ENCODE measurements at regions not wholly inside any gene's neighbourhood (a gene's known extent, or its start where the extent isn't known, plus 50 kb on each side); places are given as distances from the start of the nearest gene placed in this dataset.

GRCh38 chr12:61808856-61809255 lies 451.3 kb upstream of the USP15 start:
- H3K36me3 ChIP-seq (ENCODE audit: control insufficient read depth in 2 of 2, insufficient read depth in 2 of 2, low read length in 1 of 2) = no peaks in the 10 kb centered on the region
- no peak overlapping the region for H3K4me3 ChIP-seq (ENCODE audit: low read depth in 1 of 2, low read length in 2 of 2)
- 82 to 85% methylated on average over 4 of the region's 4 CpGs for whole genome bisulfite sequencing, 2 donors
- H3K27ac ChIP-seq (ENCODE audit: low read depth in 2 of 2, low read length in 1 of 2) = no peak overlapping the region
- no peaks in the 10 kb centered on the region for H3K27me3 ChIP-seq (ENCODE audit: control insufficient read depth in 1 of 2, insufficient read depth in 2 of 2, low read length in 2 of 2)
- no peaks in the 10 kb centered on the region for H3K4me1 ChIP-seq (ENCODE audit: control insufficient read depth in 2 of 2, insufficient read depth in 2 of 2, low read length in 1 of 2)
- H3K9me3 ChIP-seq (ENCODE audit: control insufficient read depth in 2 of 2, insufficient read depth in 1 of 2, low read depth in 1 of 2, low read length in 1 of 2) = peaks cover 3 to 6% of the 10 kb centered on the region in 2 donors

GRCh38 chr12:61810486-61810885 lies 449.7 kb upstream of the USP15 start:
- Histone ChIP-seq H3K9me3 (ENCODE audit: control insufficient read depth in 2 of 2, insufficient read depth in 1 of 2, low read depth in 1 of 2, low read length in 1 of 2) (peaks cover 3 to 8% of the 10 kb centered on the region in 2 donors), H3K4me3 (ENCODE audit: low read depth in 1 of 2, low read length in 2 of 2) (no peak overlapping the region), H3K27ac (ENCODE audit: low read depth in 2 of 2, low read length in 1 of 2) (no peak overlapping the region), H3K27me3 (ENCODE audit: control insufficient read depth in 1 of 2, insufficient read depth in 2 of 2, low read length in 2 of 2) (no peaks in the 10 kb centered on the region), H3K4me1 (ENCODE audit: control insufficient read depth in 2 of 2, insufficient read depth in 2 of 2, low read length in 1 of 2) (no peaks in the 10 kb centered on the region), H3K36me3 (ENCODE audit: control insufficient read depth in 2 of 2, insufficient read depth in 2 of 2, low read length in 1 of 2) (no peaks in the 10 kb centered on the region)
- 80 to 82% methylated on average over 1 of the region's 1 CpG for WGBS, 2 donors

GRCh38 chr12:61821381-61821780 lies 438.8 kb upstream of the USP15 start:
- no peaks in the 10 kb centered on the region for H3K36me3 ChIP-seq (ENCODE audit: control insufficient read depth in 2 of 2, insufficient read depth in 2 of 2, low read length in 1 of 2)
- H3K27me3 ChIP-seq (ENCODE audit: control insufficient read depth in 1 of 2, insufficient read depth in 2 of 2, low read length in 2 of 2) = no peaks in the 10 kb centered on the region
- no peak overlapping the region for H3K4me3 ChIP-seq (ENCODE audit: low read depth in 1 of 2, low read length in 2 of 2)
- no peaks in the 10 kb centered on the region for H3K9me3 ChIP-seq (ENCODE audit: control insufficient read depth in 2 of 2, insufficient read depth in 1 of 2, low read depth in 1 of 2, low read length in 1 of 2)
- H3K27ac ChIP-seq (ENCODE audit: low read depth in 2 of 2, low read length in 1 of 2) = no peak overlapping the region
- H3K4me1 ChIP-seq (ENCODE audit: control insufficient read depth in 2 of 2, insufficient read depth in 2 of 2, low read length in 1 of 2) = no peaks in the 10 kb centered on the region

- Histone ChIP-seq H3K4me1 (ENCODE audit: control insufficient read depth in 2 of 2, insufficient read depth in 2 of 2, low read length in 1 of 2) (no peaks in the 10 kb centered on the region), H3K4me3 (ENCODE audit: low read depth in 1 of 2, low read length in 2 of 2) (no peak overlapping the region), H3K9me3 (ENCODE audit: control insufficient read depth in 2 of 2, insufficient read depth in 1 of 2, low read depth in 1 of 2, low read length in 1 of 2) (no peaks in the 10 kb centered on the region), H3K36me3 (ENCODE audit: control insufficient read depth in 2 of 2, insufficient read depth in 2 of 2, low read length in 1 of 2) (no peaks in the 10 kb centered on the region), H3K27me3 (ENCODE audit: control insufficient read depth in 1 of 2, insufficient read depth in 2 of 2, low read length in 2 of 2) (no peaks in the 10 kb centered on the region), H3K27ac (ENCODE audit: low read depth in 2 of 2, low read length in 1 of 2) (no peak overlapping the region)
- WGBS, 2 donors = 64 to 82% methylated on average over 3 of the region's 3 CpGs
Observed at GRCh38 chr12:61823102-61823501, 437.1 kb upstream of the USP15 start.

- Histone ChIP-seq H3K27ac (ENCODE audit: low read depth in 2 of 2, low read length in 1 of 2) (no peak overlapping the region), H3K9me3 (ENCODE audit: control insufficient read depth in 2 of 2, insufficient read depth in 1 of 2, low read depth in 1 of 2, low read length in 1 of 2) (no peaks in the 10 kb centered on the region), H3K27me3 (ENCODE audit: control insufficient read depth in 1 of 2, insufficient read depth in 2 of 2, low read length in 2 of 2) (no peaks in the 10 kb centered on the region), H3K4me1 (ENCODE audit: control insufficient read depth in 2 of 2, insufficient read depth in 2 of 2, low read length in 1 of 2) (no peaks in the 10 kb centered on the region), H3K4me3 (ENCODE audit: low read depth in 1 of 2, low read length in 2 of 2) (no peak overlapping the region), H3K36me3 (ENCODE audit: control insufficient read depth in 2 of 2, insufficient read depth in 2 of 2, low read length in 1 of 2) (no peaks in the 10 kb centered on the region)
- 76% methylated on average over 5 of the region's 5 CpGs for WGBS, 2 donors
Observed at GRCh38 chr12:61846765-61847164, 413.4 kb upstream of the USP15 start.

GRCh38 chr12:61848893-61849292 lies 411.3 kb upstream of the USP15 start:
- no peaks in the 10 kb centered on the region for H3K36me3 ChIP-seq (ENCODE audit: control insufficient read depth in 2 of 2, insufficient read depth in 2 of 2, low read length in 1 of 2)
- no peaks in the 10 kb centered on the region for H3K9me3 ChIP-seq (ENCODE audit: control insufficient read depth in 2 of 2, insufficient read depth in 1 of 2, low read depth in 1 of 2, low read length in 1 of 2)
- no peak overlapping the region for H3K27ac ChIP-seq (ENCODE audit: low read depth in 2 of 2, low read length in 1 of 2)
- H3K27me3 ChIP-seq (ENCODE audit: control insufficient read depth in 1 of 2, insufficient read depth in 2 of 2, low read length in 2 of 2) = no peaks in the 10 kb centered on the region
- 82 to 84% methylated on average over 7 of the region's 7 CpGs for WGBS, 2 donors
- no peak overlapping the region for H3K4me3 ChIP-seq (ENCODE audit: low read depth in 1 of 2, low read length in 2 of 2)
- no peaks in the 10 kb centered on the region for H3K4me1 ChIP-seq (ENCODE audit: control insufficient read depth in 2 of 2, insufficient read depth in 2 of 2, low read length in 1 of 2)

- Histone ChIP-seq H3K27me3 (ENCODE audit: control insufficient read depth in 1 of 2, insufficient read depth in 2 of 2, low read length in 2 of 2) (no peaks in the 10 kb centered on the region), H3K4me3 (ENCODE audit: low read depth in 1 of 2, low read length in 2 of 2) (no peak overlapping the region)
Observed at GRCh38 chr12:61853945-61854344, 406.3 kb upstream of the USP15 start.

GRCh38 chr12:61854902-61855301 lies 405.3 kb upstream of the USP15 start:
- H3K4me1 ChIP-seq (ENCODE audit: control insufficient read depth in 2 of 2, insufficient read depth in 2 of 2, low read length in 1 of 2) = no peaks in the 10 kb centered on the region
- no peak overlapping the region for H3K27ac ChIP-seq (ENCODE audit: low read depth in 2 of 2, low read length in 1 of 2)
- H3K27me3 ChIP-seq (ENCODE audit: control insufficient read depth in 1 of 2, insufficient read depth in 2 of 2, low read length in 2 of 2) = no peaks in the 10 kb centered on the region
- H3K9me3 ChIP-seq (ENCODE audit: control insufficient read depth in 2 of 2, insufficient read depth in 1 of 2, low read depth in 1 of 2, low read length in 1 of 2) = no peaks in the 10 kb centered on the region
- no peak overlapping the region for H3K4me3 ChIP-seq (ENCODE audit: low read depth in 1 of 2, low read length in 2 of 2)
- H3K36me3 ChIP-seq (ENCODE audit: control insufficient read depth in 2 of 2, insufficient read depth in 2 of 2, low read length in 1 of 2) = no peaks in the 10 kb centered on the region

More at GRCh38 chr12:61853945-61854344, 406.3 kb upstream of the USP15 start:
- no peaks in the 10 kb centered on the region for H3K4me1 ChIP-seq (ENCODE audit: control insufficient read depth in 2 of 2, insufficient read depth in 2 of 2, low read length in 1 of 2)
- H3K27ac ChIP-seq (ENCODE audit: low read depth in 2 of 2, low read length in 1 of 2) = no peak overlapping the region
- no peaks in the 10 kb centered on the region for H3K9me3 ChIP-seq (ENCODE audit: control insufficient read depth in 2 of 2, insufficient read depth in 1 of 2, low read depth in 1 of 2, low read length in 1 of 2)
- H3K36me3 ChIP-seq (ENCODE audit: control insufficient read depth in 2 of 2, insufficient read depth in 2 of 2, low read length in 1 of 2) = no peaks in the 10 kb centered on the region

- H3K36me3 ChIP-seq (ENCODE audit: control insufficient read depth in 2 of 2, insufficient read depth in 2 of 2, low read length in 1 of 2) = no peaks in the 10 kb centered on the region
- H3K9me3 ChIP-seq (ENCODE audit: control insufficient read depth in 2 of 2, insufficient read depth in 1 of 2, low read depth in 1 of 2, low read length in 1 of 2) = no peaks in the 10 kb centered on the region
- no peaks in the 10 kb centered on the region for H3K4me1 ChIP-seq (ENCODE audit: control insufficient read depth in 2 of 2, insufficient read depth in 2 of 2, low read length in 1 of 2)
- 49 to 51% methylated on average over 2 of the region's 2 CpGs for WGBS, 2 donors
- H3K4me3 ChIP-seq (ENCODE audit: low read depth in 1 of 2, low read length in 2 of 2) = no peak overlapping the region
- no peaks in the 10 kb centered on the region for H3K27me3 ChIP-seq (ENCODE audit: control insufficient read depth in 1 of 2, insufficient read depth in 2 of 2, low read length in 2 of 2)
- no peak overlapping the region for H3K27ac ChIP-seq (ENCODE audit: low read depth in 2 of 2, low read length in 1 of 2)
Observed at GRCh38 chr12:61857968-61858367, 402.2 kb upstream of the USP15 start.

GRCh38 chr12:61860451-61860850 lies 399.8 kb upstream of the USP15 start:
- H3K4me3 ChIP-seq (ENCODE audit: low read depth in 1 of 2, low read length in 2 of 2) = no peak overlapping the region
- H3K27me3 ChIP-seq (ENCODE audit: control insufficient read depth in 1 of 2, insufficient read depth in 2 of 2, low read length in 2 of 2) = no peaks in the 10 kb centered on the region
- H3K27ac ChIP-seq (ENCODE audit: low read depth in 2 of 2, low read length in 1 of 2) = no peak overlapping the region
- H3K9me3 ChIP-seq (ENCODE audit: control insufficient read depth in 2 of 2, insufficient read depth in 1 of 2, low read depth in 1 of 2, low read length in 1 of 2) = no peaks in the 10 kb centered on the region
- no peaks in the 10 kb centered on the region for H3K4me1 ChIP-seq (ENCODE audit: control insufficient read depth in 2 of 2, insufficient read depth in 2 of 2, low read length in 1 of 2)
- no peaks in the 10 kb centered on the region for H3K36me3 ChIP-seq (ENCODE audit: control insufficient read depth in 2 of 2, insufficient read depth in 2 of 2, low read length in 1 of 2)
